Parathyroid adenoma (tissue), 2 donors: ENCODE measurements at regions not wholly inside any gene's neighbourhood (a gene's known extent, or its start where the extent isn't known, plus 50 kb on each side); places are given as distances from the start of the nearest gene placed in this dataset.
"Not testable (repeated sequence)": the region's sequence is repeated elsewhere in the genome, so short reads cannot be mapped to it uniquely, and the experiment has no call there.

Experiments
- H2AFZ ChIP-seq: fragments of 300-600 bp; sonication (generic); one replicate; pipeline ENCODE4 v1.7.0; 2017; ENCODE audit warnings: antibody characterized with exemption, mild to moderate bottlenecking
- H3K27ac ChIP-seq: fragments of 300-600 bp; sonication (generic); one replicate; pipeline ENCODE4 v1.7.0; 2017
- H3K27me3 ChIP-seq: fragments of 300-600 bp; sonication (generic); one replicate; pipeline ENCODE4 v1.7.0; 2017; ENCODE audit warnings: low read length; ENCODE audit not compliant: control insufficient read depth, insufficient read depth
- H3K36me3 ChIP-seq: fragments of 300-600 bp; sonication (generic); one replicate; pipeline ENCODE4 v1.7.0; 2017; ENCODE audit warnings: low read length; ENCODE audit not compliant: control insufficient read depth, insufficient read depth
- H3K4me1 ChIP-seq: fragments of 300-600 bp; sonication (generic); one replicate; pipeline ENCODE4 v1.7.0; 2017; ENCODE audit warnings: control low read depth
- H3K4me2 ChIP-seq: fragments of 300-600 bp; sonication (generic); one replicate; pipeline ENCODE4 v1.7.0; 2017; ENCODE audit warnings: low read length
- H3K4me3 ChIP-seq: fragments of 300-600 bp; sonication (generic); one replicate; pipeline ENCODE4 v1.7.0; 2017; ENCODE audit warnings: low read depth, low read length
- H3K79me2 ChIP-seq: fragments of 300-600 bp; sonication (generic); one replicate; pipeline ENCODE4 v1.7.0; 2017; ENCODE audit warnings: control low read depth
- H3K9ac ChIP-seq: fragments of 300-600 bp; sonication (generic); one replicate; pipeline ENCODE4 v1.7.0; 2017; ENCODE audit warnings: mild to moderate bottlenecking
- H3K9me3 ChIP-seq: fragments of 300-600 bp; sonication (generic); one replicate; pipeline ENCODE4 v1.7.0; 2017; ENCODE audit warnings: low read length; ENCODE audit not compliant: control insufficient read depth
- CTCF ChIP-seq: fragments of 300-600 bp; sonication (generic); IDR thresholded peaks from one replicate; pipeline ENCODE4 v1.7.0; 2017; ENCODE audit warnings: antibody characterized with exemption, mild to moderate bottlenecking
- donor health status: primary hyperparathyroidism.

DNA sequence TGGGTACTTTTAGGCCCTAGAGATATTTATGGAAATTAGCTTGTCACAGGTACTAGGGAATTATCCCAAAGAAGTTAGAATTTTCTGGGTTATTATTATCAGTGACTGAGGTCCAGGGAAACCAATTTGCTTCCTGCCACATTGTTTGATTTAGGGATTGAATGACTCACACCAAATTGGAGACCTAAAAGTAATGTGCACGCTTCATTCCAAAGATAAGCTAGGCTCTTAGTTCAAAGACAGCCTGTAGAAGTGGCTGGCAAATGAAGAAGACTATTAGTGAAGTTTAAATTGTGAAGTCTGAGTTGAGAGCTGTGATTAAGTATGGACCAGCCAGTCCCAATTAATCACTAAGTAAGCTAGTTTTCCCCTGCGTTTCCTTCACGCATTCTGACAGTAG, 188.1 kb upstream of the MYO3A start:
- H2AFZ ChIP-seq = no peak overlapping the region
- no peaks in the 10 kb centered on the region for H3K36me3 ChIP-seq
- H3K27me3 ChIP-seq = no peaks in the 10 kb centered on the region
- H3K4me1 ChIP-seq = no peaks in the 10 kb centered on the region
- no peaks in the 10 kb centered on the region for H3K79me2 ChIP-seq
- H3K4me2 ChIP-seq = no peak overlapping the region
- H3K4me3 ChIP-seq = no peak overlapping the region
- H3K27ac ChIP-seq = no peak overlapping the region
- no peak for TF ChIP-seq CTCF
- no peaks in the 10 kb centered on the region for H3K9me3 ChIP-seq
- H3K9ac ChIP-seq = no peak overlapping the region

- Histone ChIP-seq H3K27ac (no peak overlapping the region), H3K27me3 (no peaks in the 10 kb centered on the region), H3K4me1 (no peaks in the 10 kb centered on the region), H2AFZ (no peak overlapping the region), H3K36me3 (no peaks in the 10 kb centered on the region), H3K4me2 (no peak overlapping the region), H3K9me3 (no peaks in the 10 kb centered on the region), H3K4me3 (no peak overlapping the region), H3K79me2 (no peaks in the 10 kb centered on the region), H3K9ac (no peak overlapping the region)
- TF ChIP-seq CTCF = no peak
These were observed 186.9 kb upstream of the MYO3A start for GRCh38 chr10:25747084-25747483.

- Histone ChIP-seq H3K36me3 (no peaks in the 10 kb centered on the region), H3K27ac (no peak overlapping the region), H2AFZ (no peak overlapping the region), H3K9me3 (no peaks in the 10 kb centered on the region), H3K4me3 (no peak overlapping the region), H3K9ac (no peak overlapping the region), H3K27me3 (no peaks in the 10 kb centered on the region), H3K79me2 (no peaks in the 10 kb centered on the region), H3K4me2 (no peak overlapping the region), H3K4me1 (no peaks in the 10 kb centered on the region)
- no peak for TF ChIP-seq CTCF
These were observed 185.5 kb upstream of the MYO3A start for GRCh38 chr10:25748509-25748908.

- no peak overlapping the region for H3K9ac ChIP-seq
- no peak for TF ChIP-seq CTCF
These were observed 180.3 kb upstream of the MYO3A start for GRCh38 chr10:25753776-25754175.

GRCh38 chr10:25755874-25756273, 178.2 kb upstream of the MYO3A start:
- H3K27me3 ChIP-seq, H3K4me3 ChIP-seq, H3K79me2 ChIP-seq, H3K9ac ChIP-seq, H3K36me3 ChIP-seq, H3K4me1 ChIP-seq, H3K9me3 ChIP-seq, H2AFZ ChIP-seq, H3K27ac ChIP-seq, H3K4me2 ChIP-seq: not testable (repeated sequence)

More at GRCh38 chr10:25753776-25754175, 180.3 kb upstream of the MYO3A start:
- Histone ChIP-seq H3K27me3 (no peaks in the 10 kb centered on the region), H3K9me3 (no peaks in the 10 kb centered on the region), H3K79me2 (no peaks in the 10 kb centered on the region), H3K36me3 (no peaks in the 10 kb centered on the region), H3K4me2 (no peak overlapping the region), H3K27ac (no peak overlapping the region), H2AFZ (no peak overlapping the region), H3K4me3 (no peak overlapping the region), H3K4me1 (no peaks in the 10 kb centered on the region)
